ENCODE measurements at regions not wholly inside any gene's neighbourhood (a gene's known extent, or its start where the extent isn't known, plus 50 kb on each side); places are given as distances from the start of the nearest gene placed in this dataset.

DNA sequence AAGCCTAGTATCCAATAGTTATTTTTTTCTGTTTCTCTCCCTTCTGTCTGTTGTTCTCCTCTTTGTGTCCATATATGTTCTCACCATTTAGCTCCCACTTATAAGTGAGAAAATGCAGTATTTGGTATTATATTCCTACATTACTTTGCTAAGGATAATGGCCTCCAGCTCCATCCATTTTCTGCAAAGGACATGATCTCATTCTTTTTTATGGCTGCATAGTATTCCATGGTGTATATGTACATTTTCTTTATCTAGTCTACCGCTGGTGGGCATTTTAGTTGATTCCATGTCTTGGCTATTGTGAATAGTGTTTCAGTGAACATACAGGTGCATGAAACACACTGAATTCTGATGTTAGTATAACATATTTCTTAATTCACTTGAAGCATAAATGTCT, 348.9 kb upstream of the TRPC7 start:
- H3K4me3 ChIP-seq (ENCODE audit: low read depth, low read length), result no peak overlapping the region
- DNase-seq (ENCODE audit: low read depth), result no peak
- TF ChIP-seq, protein P1, sequence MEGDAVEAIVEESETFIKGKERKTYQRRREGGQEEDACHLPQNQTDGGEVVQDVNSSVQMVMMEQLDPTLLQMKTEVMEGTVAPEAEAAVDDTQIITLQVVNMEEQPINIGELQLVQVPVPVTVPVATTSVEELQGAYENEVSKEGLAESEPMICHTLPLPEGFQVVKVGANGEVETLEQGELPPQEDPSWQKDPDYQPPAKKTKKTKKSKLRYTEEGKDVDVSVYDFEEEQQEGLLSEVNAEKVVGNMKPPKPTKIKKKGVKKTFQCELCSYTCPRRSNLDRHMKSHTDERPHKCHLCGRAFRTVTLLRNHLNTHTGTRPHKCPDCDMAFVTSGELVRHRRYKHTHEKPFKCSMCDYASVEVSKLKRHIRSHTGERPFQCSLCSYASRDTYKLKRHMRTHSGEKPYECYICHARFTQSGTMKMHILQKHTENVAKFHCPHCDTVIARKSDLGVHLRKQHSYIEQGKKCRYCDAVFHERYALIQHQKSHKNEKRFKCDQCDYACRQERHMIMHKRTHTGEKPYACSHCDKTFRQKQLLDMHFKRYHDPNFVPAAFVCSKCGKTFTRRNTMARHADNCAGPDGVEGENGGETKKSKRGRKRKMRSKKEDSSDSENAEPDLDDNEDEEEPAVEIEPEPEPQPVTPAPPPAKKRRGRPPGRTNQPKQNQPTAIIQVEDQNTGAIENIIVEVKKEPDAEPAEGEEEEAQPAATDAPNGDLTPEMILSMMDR (IDR thresholded peaks at IDR 0.05; ENCODE audit: low read depth, low read length, missing control alignments), result no peak

DNA sequence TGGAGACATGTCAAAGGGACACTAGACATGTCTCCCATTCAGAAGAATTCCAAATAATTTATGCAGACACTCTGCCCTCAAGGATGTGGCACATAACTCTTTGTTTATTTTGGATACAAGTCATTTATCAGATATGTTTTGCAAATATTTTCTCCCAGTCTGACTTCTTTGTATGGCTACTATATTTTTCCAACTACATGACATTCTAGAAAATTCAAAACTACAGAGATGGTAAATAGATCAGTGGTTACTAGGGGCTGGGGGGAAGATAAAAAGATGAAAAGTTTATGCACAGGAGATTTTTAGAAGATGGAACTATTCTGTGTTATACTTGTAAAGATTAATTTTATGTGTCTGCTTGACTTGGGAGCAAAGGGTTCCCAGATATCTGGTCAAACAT, 347.3 kb upstream of the TRPC7 start:
- no peak for DNase-seq (ENCODE audit: low read depth)
- TF ChIP-seq, protein P1 (IDR thresholded peaks at IDR 0.05; ENCODE audit: low read depth, low read length, missing control alignments), result no peak
- H3K4me3 ChIP-seq (ENCODE audit: low read depth, low read length), result no peak overlapping the region

DNA sequence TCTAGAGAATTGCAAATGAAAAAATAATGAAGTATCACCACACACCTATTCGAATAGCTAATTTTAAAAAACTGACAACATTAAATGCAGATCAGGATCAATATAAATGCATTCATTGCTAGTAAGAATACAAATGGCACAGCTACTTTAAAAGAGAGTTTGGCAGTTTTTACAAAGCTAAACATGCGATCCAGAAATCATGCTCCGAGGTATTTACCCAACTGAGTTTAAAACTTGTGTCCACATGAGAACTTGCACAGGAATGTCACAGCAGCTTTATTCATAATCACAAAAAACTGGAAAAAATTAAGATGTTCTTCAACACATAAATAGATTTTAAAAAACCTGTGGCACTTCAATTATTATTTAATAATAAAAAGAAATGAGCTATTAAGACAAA, 345.5 kb upstream of the TRPC7 start:
- DNase-seq (ENCODE audit: low read depth), result no peak
- no peak overlapping the region for H3K4me3 ChIP-seq (ENCODE audit: low read depth, low read length)
- TF ChIP-seq, protein P1 (IDR thresholded peaks at IDR 0.05; ENCODE audit: low read depth, low read length, missing control alignments), result no peak

DNA sequence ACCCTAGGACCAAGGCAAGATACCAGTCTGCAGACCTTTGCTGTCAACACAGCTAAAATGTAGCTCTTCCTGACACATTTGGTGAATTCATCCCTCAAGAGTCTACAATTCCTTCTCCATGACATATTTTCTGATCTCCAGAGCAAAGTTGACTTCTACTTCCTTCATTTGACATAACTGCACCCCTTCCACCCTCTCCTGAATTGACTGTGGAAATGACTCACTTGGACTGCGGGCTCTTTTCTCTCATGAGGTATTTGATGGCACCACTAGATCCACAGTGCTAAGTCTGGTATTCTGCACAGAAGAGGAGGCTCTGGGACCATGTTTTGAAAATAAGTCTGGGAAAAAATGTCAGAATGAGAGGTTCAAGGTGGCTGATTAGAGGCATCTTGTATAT, 338.4 kb upstream of the TRPC7 start:
- no peak for DNase-seq (ENCODE audit: low read depth)
- H3K4me3 ChIP-seq (ENCODE audit: low read depth, low read length), result no peak overlapping the region
- TF ChIP-seq, protein P1 (IDR thresholded peaks at IDR 0.05; ENCODE audit: low read depth, low read length, missing control alignments), result no peak

DNA sequence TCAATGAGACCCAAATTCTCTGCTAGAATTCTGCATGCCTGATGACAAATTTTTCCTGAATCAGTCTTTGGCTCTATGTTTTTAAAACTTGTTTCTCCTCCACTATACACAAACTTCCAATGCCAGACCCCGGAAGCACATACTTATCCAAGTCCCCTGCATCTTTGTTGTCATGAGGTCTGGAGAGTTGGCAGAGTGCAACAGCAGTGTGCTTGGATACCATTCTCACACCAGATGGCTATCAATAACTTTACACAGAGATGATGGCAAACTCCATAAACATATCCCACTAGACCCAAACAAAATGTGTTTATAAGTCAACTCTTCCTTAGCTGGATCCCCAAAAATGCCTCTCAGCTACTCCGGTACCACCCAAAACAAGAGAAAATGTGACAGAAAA, 337.7 kb upstream of the TRPC7 start:
- DNase-seq (ENCODE audit: low read depth), result no peak
- no peak overlapping the region for H3K4me3 ChIP-seq (ENCODE audit: low read depth, low read length)
- TF ChIP-seq, protein P1 (IDR thresholded peaks at IDR 0.05; ENCODE audit: low read depth, low read length, missing control alignments), result no peak

DNA sequence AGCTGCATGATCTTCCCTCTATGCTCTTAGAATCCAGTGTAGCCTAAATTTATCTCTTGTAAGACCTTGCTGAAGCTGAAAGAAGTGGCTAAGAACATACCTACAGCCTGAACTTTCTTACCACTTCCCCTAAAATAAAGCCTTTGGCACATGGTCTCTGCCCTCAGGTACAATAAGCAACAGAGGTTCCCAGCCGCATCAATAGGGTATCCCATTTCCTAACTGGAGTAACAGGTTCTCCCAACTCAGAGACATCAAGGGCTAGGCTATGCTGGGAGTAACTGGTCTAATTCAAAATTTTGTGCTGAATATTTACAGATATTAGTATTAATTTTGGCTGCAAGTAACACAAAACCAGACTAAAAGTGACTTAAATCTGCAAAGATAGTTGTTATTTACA, 335.8 kb upstream of the TRPC7 start:
- DNase-seq (ENCODE audit: low read depth), result no peak
- TF ChIP-seq, protein P1 (IDR thresholded peaks at IDR 0.05; ENCODE audit: low read depth, low read length, missing control alignments), result no peak
- no peak overlapping the region for H3K4me3 ChIP-seq (ENCODE audit: low read depth, low read length)

DNA sequence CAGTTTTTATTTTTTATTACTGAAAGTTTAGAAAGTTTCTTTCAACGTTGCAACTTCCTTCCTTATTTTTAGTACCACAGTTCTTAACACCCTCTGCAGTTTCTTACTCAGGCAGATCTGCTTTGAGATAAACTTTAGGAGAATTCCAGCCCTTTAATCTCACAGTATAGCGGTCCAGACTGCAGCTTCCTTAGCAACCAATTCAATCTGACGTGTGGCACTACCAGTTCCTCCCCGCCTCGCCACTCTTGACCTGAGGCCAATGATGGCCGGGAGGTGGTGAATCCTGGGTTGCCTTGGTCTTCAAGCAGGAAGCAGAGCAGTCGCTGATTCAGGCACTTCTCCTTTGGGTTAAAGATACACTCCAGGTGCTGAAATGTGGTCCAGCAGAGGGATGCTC, 334.3 kb upstream of the TRPC7 start:
- TF ChIP-seq, protein P1 (IDR thresholded peaks at IDR 0.05; ENCODE audit: low read depth, low read length, missing control alignments), result no peak
- no peak for DNase-seq (ENCODE audit: low read depth)
- H3K4me3 ChIP-seq (ENCODE audit: low read depth, low read length), result no peak overlapping the region
